A549 (cell line): ENCODE measurements at regions not wholly inside any gene's neighbourhood (a gene's known extent, or its start where the extent isn't known, plus 50 kb on each side); places are given as distances from the start of the nearest gene placed in this dataset.

Source experiments
- ATAC-seq, 2 experiments: fragments of 200-7000 bp in 1 of 2; fragments of >200 bp in 1 of 2; cut with Nextera tagmentation in 1 of 2; cut with Tn5 transposase in 1 of 2; 3 replicates each; pipeline versions ENCODE4 v1.8.0 to v1.9.1; 2018 to 2020; ENCODE audit warnings: mild to moderate bottlenecking in 1 of 2, moderate library complexity in 1 of 2
- CTCF ChIA-PET: fragments of 300-600 bp; sonication (Branson Sonifier 250); formaldehyde crosslinking; extraction: SDS; loops from one replicate; lab custom pipeline; 2021; ENCODE audit warnings: antibody characterized with exemption, inconsistent platforms; lab: Yijun Ruan, JAX
- POLR2A ChIA-PET: fragments of 350-600 bp; formaldehyde crosslinking; extraction: SDS; loops from one replicate; lab custom pipeline; 2021; ENCODE audit warnings: antibody characterized with exemption, inconsistent platforms; lab: Yijun Ruan, JAX
- DNase-seq, 2 experiments: peaks; one replicate each; pipeline versions ENCODE4 v3.0.0 to v3.0.0-alpha.2; 2011 to 2016; ENCODE audit warnings: low read depth in 1 of 2, low spot score in 1 of 2
- FAIRE-seq: peaks from 2 replicates; lab custom pipeline; 2011; peaks lifted over from hg19 to GRCh38; lab: Jason Lieb, UNC
- H3K27ac ChIP-seq, 2 experiments: fragments of >200 bp; sonication (Bioruptor Twin); formaldehyde crosslinking; 3 replicates each; pipeline ENCODE4 v1.5.1; 2016 to 2017
- H3K4me1 ChIP-seq: fragments of >200 bp; sonication (Bioruptor Twin); formaldehyde crosslinking; 3 replicates; pipeline ENCODE4 v1.6.1; 2016
- H3K4me2 ChIP-seq: fragments of >200 bp; sonication (Bioruptor Twin); formaldehyde crosslinking; 3 replicates; pipeline ENCODE4 v1.6.1; 2016
- H3K4me3 ChIP-seq: fragments of >200 bp; sonication (Bioruptor Twin); formaldehyde crosslinking; 3 replicates; pipeline ENCODE4 v1.5.1; 2016
- H3K9me3 ChIP-seq: fragments of >200 bp; sonication (Bioruptor Twin); formaldehyde crosslinking; 3 replicates; pipeline ENCODE4 v1.6.1; 2016
- ATOH8 ChIP-seq: fragments of 250-450 bp; sonication (Bioruptor Pico); IDR thresholded peaks from 2 replicates; pipeline ENCODE4 v1.5.0; 2020; ENCODE audit warnings: low read depth, mild to moderate bottlenecking, moderate library complexity
- CBX2 ChIP-seq: fragments of 200-600 bp; sonication (generic); IDR thresholded peaks from 2 replicates; pipeline ENCODE4 v1.6.1; 2016; ENCODE audit warnings: low read depth, mild to moderate bottlenecking, borderline replicate concordance
- CEBPB ChIP-seq, 2 experiments: fragments of >200 bp in 1 of 2; sonication (Bioruptor Twin) in 1 of 2; formaldehyde crosslinking in 1 of 2; IDR thresholded peaks; 2 replicates each; pipeline ENCODE4 v1.6.1; 2012 to 2016
- CHD2 ChIP-seq: fragments of 150-350 bp; IDR thresholded peaks from 2 replicates; pipeline ENCODE4 v1.6.1; 2014; ENCODE audit warnings: low read length; ENCODE audit not compliant: partially characterized antibody
- E2F6 ChIP-seq: IDR thresholded peaks from 2 replicates; pipeline ENCODE4 v1.6.1; 2012; ENCODE audit warnings: low read depth, borderline replicate concordance
- EHMT2 ChIP-seq: fragments of 200-600 bp; sonication (generic); IDR thresholded peaks from 2 replicates; pipeline ENCODE4 v1.6.1; 2016; ENCODE audit warnings: antibody characterized with exemption, low read depth, mild to moderate bottlenecking, moderate library complexity
- EP300 ChIP-seq, 2 experiments: fragments of >200 bp; sonication (Bioruptor Twin); formaldehyde crosslinking; IDR thresholded peaks; 2 replicates in 1 of 2; 3 replicates in 1 of 2; pipeline ENCODE4 v1.6.1; 2016 to 2017
- FOSB ChIP-seq: fragments of 250-450 bp; sonication (Bioruptor Pico); IDR thresholded peaks from 2 replicates; pipeline ENCODE4 v1.5.0; 2020; ENCODE audit warnings: mild to moderate bottlenecking, moderate library complexity
- FOXS1 ChIP-seq: fragments of 250-450 bp; sonication (Bioruptor Pico); IDR thresholded peaks from 2 replicates; pipeline ENCODE4 v1.5.0; 2020; ENCODE audit warnings: mild to moderate bottlenecking, moderate library complexity
- HEYL ChIP-seq: fragments of 250-450 bp; sonication (Bioruptor Pico); IDR thresholded peaks from 2 replicates; pipeline ENCODE4 v1.8.0; 2021; ENCODE audit warnings: mild to moderate bottlenecking, moderate library complexity
- HMGXB4 ChIP-seq: fragments of 250-450 bp; sonication (Bioruptor Pico); IDR thresholded peaks from 2 replicates; pipeline ENCODE4 v1.5.0; 2021; ENCODE audit warnings: mild to moderate bottlenecking, moderate library complexity, borderline replicate concordance
- KDM5A ChIP-seq: fragments of 200-600 bp; sonication (generic); IDR thresholded peaks from 2 replicates; pipeline ENCODE4 v1.6.1; 2016; ENCODE audit warnings: antibody characterized with exemption, mild to moderate bottlenecking
- MYC ChIP-seq: IDR thresholded peaks from 2 replicates; pipeline ENCODE4 v1.6.1; 2012; ENCODE audit warnings: mild to moderate bottlenecking, inconsistent platforms, low read length, improper control_type of control experiment, borderline replicate concordance
- NFE2L2 ChIP-seq: fragments of 150-350 bp; conservative IDR thresholded peaks from 2 replicates; pipeline ENCODE4 v1.6.1; 2014; ENCODE audit warnings: low read length
- PBX3 ChIP-seq: IDR thresholded peaks from 2 replicates; pipeline ENCODE4 v1.6.1; 2012
- PHF8 ChIP-seq: fragments of 200-600 bp; sonication (generic); IDR thresholded peaks from 2 replicates; pipeline ENCODE4 v1.6.1; 2016; ENCODE audit warnings: low read depth, mild to moderate bottlenecking, antibody characterized with exemption, moderate library complexity, borderline replicate concordance
- RCOR1 ChIP-seq: fragments of 150-350 bp; IDR thresholded peaks from 2 replicates; pipeline ENCODE4 v1.6.1; 2014; ENCODE audit warnings: antibody characterized with exemption, low read length, low read depth
- TFCP2L1 ChIP-seq: fragments of 250-450 bp; sonication (Bioruptor Pico); IDR thresholded peaks from 2 replicates; pipeline ENCODE4 v1.5.0; 2021; ENCODE audit warnings: mild to moderate bottlenecking
- ZFP36 ChIP-seq: fragments of 450-650 bp; IDR thresholded peaks from 2 replicates; pipeline ENCODE4 v1.6.1; 2014; ENCODE audit warnings: borderline replicate concordance; ENCODE audit not compliant: partially characterized antibody
- WGBS: methylation state at CpG from one replicate; pipeline ENCODE4 v1.1.6; 2017; ENCODE audit errors: missing lambda C conversion rate; 5-methylcytosine and 5-hydroxymethylcytosine counted together
- TF ChIP-seq, protein P1 (sequence below): fragments of >200 bp; sonication (Bioruptor Twin); formaldehyde crosslinking; IDR thresholded peaks from 3 replicates; pipeline ENCODE4 v1.6.1; 2016

DNA sequence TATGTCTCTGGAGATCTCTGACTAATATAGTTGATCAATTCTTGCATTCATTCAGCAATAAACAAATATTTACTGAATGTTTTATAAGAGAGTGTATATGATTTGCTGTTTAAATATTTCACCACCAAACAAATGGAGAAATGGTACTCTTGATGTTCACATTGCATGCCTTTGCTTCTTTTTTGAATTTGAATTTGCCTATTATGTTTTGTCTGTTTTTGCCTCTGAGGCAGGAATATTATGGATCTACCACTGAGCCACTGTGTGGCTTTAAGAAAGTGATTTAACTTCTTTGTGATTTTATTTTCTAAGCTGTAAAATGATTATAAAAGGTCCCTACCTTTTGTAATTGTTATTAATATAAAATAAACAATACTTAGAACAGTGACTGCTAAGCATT is 345.0 kb downstream of the DOK5 start:
- Histone ChIP-seq H3K9me3 (no peaks in the 10 kb centered on the region), H3K4me2 (no peak overlapping the region), H3K4me1 (no peaks in the 10 kb centered on the region), H3K27ac (no peak overlapping the region), H3K4me3 (no peak overlapping the region)
- DNase-seq = no peak
- no peak for ATAC-seq
- POLR2A ChIA-PET = no interaction called here
- TF ChIP-seq NFE2L2 (no peak), HEYL (CRISPR knock-in tag) (no peak), CEBPB (IDR thresholded peaks at IDR 0.05) (no peak), ATOH8 (CRISPR knock-in tag) (no peak), FOSB (CRISPR knock-in tag) (no peak), HMGXB4 (CRISPR knock-in tag) (no peak), FOXS1 (no peak), CHD2 (no peak)
- FAIRE-seq = no peak
- CTCF ChIA-PET = no interaction called here

DNA sequence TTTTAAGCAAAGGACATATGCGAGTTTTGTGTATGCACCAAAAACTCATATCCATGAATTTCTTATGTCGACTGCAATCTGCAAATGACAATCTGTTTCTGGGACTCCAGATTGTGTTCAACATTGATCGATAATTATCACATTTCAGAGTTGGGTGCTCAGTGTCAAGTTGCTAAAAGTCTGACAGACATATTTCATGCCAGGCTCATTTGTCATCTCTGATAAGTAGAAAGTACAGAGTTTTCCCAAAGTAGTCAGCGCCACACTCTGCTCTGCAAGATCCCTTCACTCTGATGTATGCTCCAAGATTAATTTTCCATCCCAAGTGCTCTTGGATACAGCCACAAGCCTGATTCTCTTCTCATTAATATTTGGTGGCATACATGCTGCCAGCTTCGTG is 331.1 kb downstream of the DOK5 start:
- Histone ChIP-seq H3K4me3 (no peak overlapping the region), H3K9me3 (no peaks in the 10 kb centered on the region), H3K27ac (no peak overlapping the region), H3K4me2 (no peak overlapping the region), H3K4me1 (no peaks in the 10 kb centered on the region)
- FAIRE-seq (no peak), ATAC-seq (no peak), DNase-seq (no peak)
- CTCF ChIA-PET = interaction anchor here (0.6 kb wide), 1 partner anchor 842 kb away, joined by 3 read pairs; no protein-coding TSS in a partner anchor
- POLR2A ChIA-PET = no interaction called here
- WGBS = 4% methylated on average over 5 of the region's 5 CpGs
- TF ChIP-seq ZFP36 = no peak
- no peak for TF ChIP-seq EHMT2
- no peak for TF ChIP-seq CBX2
- no peak for TF ChIP-seq KDM5A
- TF ChIP-seq, protein P1, sequence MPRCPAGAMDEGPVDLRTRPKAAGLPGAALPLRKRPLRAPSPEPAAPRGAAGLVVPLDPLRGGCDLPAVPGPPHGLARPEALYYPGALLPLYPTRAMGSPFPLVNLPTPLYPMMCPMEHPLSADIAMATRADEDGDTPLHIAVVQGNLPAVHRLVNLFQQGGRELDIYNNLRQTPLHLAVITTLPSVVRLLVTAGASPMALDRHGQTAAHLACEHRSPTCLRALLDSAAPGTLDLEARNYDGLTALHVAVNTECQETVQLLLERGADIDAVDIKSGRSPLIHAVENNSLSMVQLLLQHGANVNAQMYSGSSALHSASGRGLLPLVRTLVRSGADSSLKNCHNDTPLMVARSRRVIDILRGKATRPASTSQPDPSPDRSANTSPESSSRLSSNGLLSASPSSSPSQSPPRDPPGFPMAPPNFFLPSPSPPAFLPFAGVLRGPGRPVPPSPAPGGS = no peak
- TF ChIP-seq PHF8 = no peak
- no peak for TF ChIP-seq FOXS1
- no peak for TF ChIP-seq RCOR1
- TF ChIP-seq PBX3 = no peak

GRCh38 chr20:54794874-54795273 is 319.5 kb downstream of the DOK5 start:
- CTCF ChIA-PET = interaction anchor here (0.6 to 0.9 kb wide), 2 partner anchors 114 to 1939 kb away, joined by 3 to 5 read pairs; no protein-coding TSS in a partner anchor
- Histone ChIP-seq H3K4me2 (no peak overlapping the region), H3K27ac (no peak overlapping the region), H3K9me3 (no peaks in the 10 kb centered on the region), H3K4me3 (no peak overlapping the region), H3K4me1 (no peaks in the 10 kb centered on the region)
- no peak for TF ChIP-seq MYC
- TF ChIP-seq NFE2L2 = no peak
- no peak for TF ChIP-seq TFCP2L1
- no peak for TF ChIP-seq EP300 (IDR thresholded peaks at IDR 0.05)
- no peak for TF ChIP-seq E2F6
- no peak for TF ChIP-seq CEBPB (IDR thresholded peaks at IDR 0.05)
- no peak for TF ChIP-seq PHF8
- FAIRE-seq (no peak), DNase-seq (no peak), ATAC-seq (no peak)
- WGBS = 18% methylated on average over 13 of the region's 13 CpGs
- POLR2A ChIA-PET = no interaction called here
